Natural killer cell (primary cell): ENCODE measurements at regions not wholly inside any gene's neighbourhood (a gene's known extent, or its start where the extent isn't known, plus 50 kb on each side); places are given as distances from the start of the nearest gene placed in this dataset.

Experiments used
- ATAC-seq, 3 donors: fragments of 150-1000 bp in 2 of 3; fragments of 200-7000 bp in 1 of 3; cut with Tn5 transposase; 1 replicate in 1 of 3; 2 replicates in 2 of 3; pipeline ENCODE4 v1.10.0; 2021; ENCODE audit warnings: mild to moderate bottlenecking in 2 of 3, moderate library complexity in 2 of 3
- DNase-seq, 2 donors: peaks; one replicate each; pipeline versions ENCODE4 v3.0.0 to v3.0.0-alpha.2; 2013 to 2021; ENCODE audit warnings: mixed read lengths in 1 of 2
- H3K27ac ChIP-seq: one replicate; pipeline ENCODE4 v1.5.1; 2013; ENCODE audit warnings: mild to moderate bottlenecking, low read length
- H3K27me3 ChIP-seq: one replicate; pipeline ENCODE4 v1.6.1; 2013; ENCODE audit warnings: low read length; ENCODE audit not compliant: control insufficient read depth, insufficient read depth
- H3K36me3 ChIP-seq: one replicate; pipeline ENCODE4 v1.6.1; 2013; ENCODE audit warnings: low read length; ENCODE audit not compliant: control insufficient read depth, insufficient read depth
- H3K4me1 ChIP-seq: one replicate; pipeline ENCODE4 v1.6.1; 2013; ENCODE audit warnings: low read length; ENCODE audit not compliant: control insufficient read depth, insufficient read depth
- H3K4me3 ChIP-seq: one replicate; pipeline ENCODE4 v1.5.1; 2013; ENCODE audit warnings: low read length
- H3K9me3 ChIP-seq: one replicate; pipeline ENCODE4 v1.6.1; 2013; ENCODE audit warnings: low read length; ENCODE audit not compliant: control insufficient read depth, insufficient read depth
- H3K27ac Mint-ChIP-seq, 2 donors: one replicate each; pipeline ENCODE4 v1.8.0; 2022; ENCODE audit warnings: mild to moderate bottlenecking in 2 of 2, mixed read lengths in 2 of 2, moderate library complexity in 1 of 2
- H3K27me3 Mint-ChIP-seq, 2 donors: one replicate each; pipeline ENCODE4 v1.8.0; 2022; ENCODE audit warnings: low read depth in 2 of 2, mixed read lengths in 2 of 2
- H3K36me3 Mint-ChIP-seq: one replicate; pipeline ENCODE4 v1.8.0; 2022; ENCODE audit warnings: mixed read lengths
- H3K4me1 Mint-ChIP-seq, 2 donors: one replicate each; pipeline ENCODE4 v1.8.0; 2022; ENCODE audit warnings: mixed read lengths in 2 of 2
- H3K4me3 Mint-ChIP-seq: one replicate; pipeline ENCODE4 v1.8.0; 2022; ENCODE audit warnings: mild to moderate bottlenecking, moderate library complexity, mixed read lengths
- H3K9me3 Mint-ChIP-seq, 2 donors: one replicate each; pipeline ENCODE4 v1.8.0; 2022; ENCODE audit warnings: mixed read lengths in 2 of 2
- WGBS: methylation state at CpG from one replicate; pipeline ENCODE4 v1.1.7; 2013; ENCODE audit warnings: missing lambda C conversion rate; ENCODE audit not compliant: insufficient coverage; 5-methylcytosine and 5-hydroxymethylcytosine counted together
- intact Hi-C: fragments of 100-400 bp; cut with micrococcal nuclease; formaldehyde crosslinking; loops from one replicate; pipeline ENCODE4 v1.14.2; 2022
- TF ChIP-seq, protein P1 (sequence below): fragments of 200-600 bp; IDR thresholded peaks from one replicate; pipeline ENCODE4 v1.8.0; 2022; ENCODE audit warnings: antibody characterized with exemption

GRCh38 chr6:95408111-95408510 lies 169.2 kb upstream of the MANEA start:
- H3K9me3 ChIP-seq: no peaks in the 10 kb centered on the region
- H3K27me3 ChIP-seq: no peaks in the 10 kb centered on the region
- intact Hi-C loops: no loop called here
- ATAC-seq (no peak), DNase-seq (no peak)
- Mint-ChIP-seq H3K4me3 (no peak overlapping the region), H3K36me3 (no peaks in the 10 kb centered on the region), H3K27ac (no peak overlapping the region), H3K9me3 (peaks cover 0 to 2% of the 10 kb centered on the region in 2 donors), H3K4me1 (no peaks in the 10 kb centered on the region), H3K27me3 (no peaks in the 10 kb centered on the region)
- WGBS: 57% methylated on average over 1 of the region's 1 CpG
- no peak overlapping the region for H3K27ac ChIP-seq
- no peak overlapping the region for H3K4me3 ChIP-seq
- TF ChIP-seq, protein P1, sequence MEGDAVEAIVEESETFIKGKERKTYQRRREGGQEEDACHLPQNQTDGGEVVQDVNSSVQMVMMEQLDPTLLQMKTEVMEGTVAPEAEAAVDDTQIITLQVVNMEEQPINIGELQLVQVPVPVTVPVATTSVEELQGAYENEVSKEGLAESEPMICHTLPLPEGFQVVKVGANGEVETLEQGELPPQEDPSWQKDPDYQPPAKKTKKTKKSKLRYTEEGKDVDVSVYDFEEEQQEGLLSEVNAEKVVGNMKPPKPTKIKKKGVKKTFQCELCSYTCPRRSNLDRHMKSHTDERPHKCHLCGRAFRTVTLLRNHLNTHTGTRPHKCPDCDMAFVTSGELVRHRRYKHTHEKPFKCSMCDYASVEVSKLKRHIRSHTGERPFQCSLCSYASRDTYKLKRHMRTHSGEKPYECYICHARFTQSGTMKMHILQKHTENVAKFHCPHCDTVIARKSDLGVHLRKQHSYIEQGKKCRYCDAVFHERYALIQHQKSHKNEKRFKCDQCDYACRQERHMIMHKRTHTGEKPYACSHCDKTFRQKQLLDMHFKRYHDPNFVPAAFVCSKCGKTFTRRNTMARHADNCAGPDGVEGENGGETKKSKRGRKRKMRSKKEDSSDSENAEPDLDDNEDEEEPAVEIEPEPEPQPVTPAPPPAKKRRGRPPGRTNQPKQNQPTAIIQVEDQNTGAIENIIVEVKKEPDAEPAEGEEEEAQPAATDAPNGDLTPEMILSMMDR: no peak
- H3K4me1 ChIP-seq: no peaks in the 10 kb centered on the region
- no peaks in the 10 kb centered on the region for H3K36me3 ChIP-seq

DNA sequence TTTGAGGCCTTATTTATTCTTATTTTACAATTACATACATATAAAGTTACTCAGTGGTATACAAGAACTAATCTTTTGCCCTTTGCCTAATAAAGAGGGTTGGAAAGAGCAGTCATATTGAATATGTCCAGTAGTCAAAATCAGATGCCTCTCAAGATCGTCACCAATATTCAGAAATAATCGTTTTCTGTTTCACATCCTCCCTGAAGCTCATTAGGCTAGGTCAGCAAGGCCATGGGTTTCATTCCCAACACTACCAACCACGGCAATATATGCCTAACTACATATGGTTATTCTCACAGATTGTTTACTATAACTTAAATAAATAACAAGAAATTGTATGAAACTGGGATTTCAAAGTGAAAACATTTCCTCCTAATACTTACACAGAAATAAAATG lies 167.2 kb upstream of the MANEA start:
- no peak overlapping the region for H3K4me3 ChIP-seq
- no peaks in the 10 kb centered on the region for H3K36me3 ChIP-seq
- H3K27me3 ChIP-seq: no peaks in the 10 kb centered on the region
- TF ChIP-seq, protein P1: no peak
- Mint-ChIP-seq H3K27ac (no peak overlapping the region), H3K36me3 (no peaks in the 10 kb centered on the region), H3K4me1 (no peaks in the 10 kb centered on the region), H3K4me3 (no peak overlapping the region), H3K9me3 (peaks cover 0 to 2% of the 10 kb centered on the region in 2 donors), H3K27me3 (no peaks in the 10 kb centered on the region)
- H3K4me1 ChIP-seq: no peaks in the 10 kb centered on the region
- WGBS: 73% methylated on average over 2 of the region's 3 CpGs
- DNase-seq: no peak
- intact Hi-C loops: no loop called here
- H3K9me3 ChIP-seq: no peaks in the 10 kb centered on the region
- no peak for ATAC-seq
- no peak overlapping the region for H3K27ac ChIP-seq

- Mint-ChIP-seq H3K36me3 (no peaks in the 10 kb centered on the region), H3K9me3 (peaks cover 4% of the 10 kb centered on the region in 2 donors), H3K4me1 (no peaks in the 10 kb centered on the region), H3K4me3 (no peak overlapping the region), H3K27me3 (no peaks in the 10 kb centered on the region), H3K27ac (no peak overlapping the region)
- Histone ChIP-seq H3K27me3 (no peaks in the 10 kb centered on the region), H3K27ac (no peak overlapping the region), H3K36me3 (no peaks in the 10 kb centered on the region), H3K9me3 (no peaks in the 10 kb centered on the region), H3K4me1 (no peaks in the 10 kb centered on the region), H3K4me3 (no peak overlapping the region)
- no peak for ATAC-seq
- TF ChIP-seq, protein P1: no peak
- WGBS: no CpG with 5 or more reads among the region's 2 CpGs
- DNase-seq: no peak
- intact Hi-C loops: no loop called here
Measured at GRCh38 chr6:95413789-95414188, 163.5 kb upstream of the MANEA start.

- ATAC-seq (no peak), DNase-seq (no peak)
- Mint-ChIP-seq H3K4me1 (no peaks in the 10 kb centered on the region), H3K9me3 (peaks cover 5 to 15% of the 10 kb centered on the region in 2 donors), H3K4me3 (no peak overlapping the region), H3K27me3 (no peaks in the 10 kb centered on the region), H3K36me3 (no peaks in the 10 kb centered on the region), H3K27ac (no peak overlapping the region)
- Histone ChIP-seq H3K27me3 (no peaks in the 10 kb centered on the region), H3K4me3 (no peak overlapping the region), H3K9me3 (peaks cover 9% of the 10 kb centered on the region), H3K4me1 (no peaks in the 10 kb centered on the region), H3K27ac (no peak overlapping the region), H3K36me3 (no peaks in the 10 kb centered on the region)
- WGBS: 0% methylated on average over 1 of the region's 1 CpG
- TF ChIP-seq, protein P1: no peak
- intact Hi-C loops: no loop called here
Measured at GRCh38 chr6:95417856-95418255, 159.5 kb upstream of the MANEA start.
